PC-3 (cell line): ENCODE measurements at regions not wholly inside any gene's neighbourhood (a gene's known extent, or its start where the extent isn't known, plus 50 kb on each side); places are given as distances from the start of the nearest gene placed in this dataset.

Source experiments
- ATAC-seq: fragments of 200-7000 bp; cut with Tn5 transposase; 2 replicates; pipeline ENCODE4 v1.9.1; 2020; ENCODE audit warnings: mild to moderate bottlenecking, moderate library complexity
- BruUV-seq: library from RNA; stranded (reverse); fragments of 400-500 nt; replicated peaks from 2 replicates; lab custom pipeline; 2021; lab: Mats Ljungman, UMichigan
- CTCF ChIA-PET: fragments of 300-600 bp; sonication (Branson Sonifier 250); formaldehyde crosslinking; loops from one replicate; lab custom pipeline; 2022; ENCODE audit warnings: antibody characterized with exemption; lab: Charles Lee
- POLR2A ChIA-PET: fragments of 300-600 bp; sonication (Branson Sonifier 250); formaldehyde crosslinking; loops from one replicate; lab custom pipeline; 2022; ENCODE audit warnings: antibody characterized with exemption; ENCODE audit not compliant: unreplicated experiment; lab: Charles Lee
- DNase-seq: peaks from one replicate; pipeline ENCODE4 v3.0.0-alpha.2; 2015
- H2AFZ ChIP-seq: fragments of 300-600 bp; sonication (generic); 2 replicates; pipeline ENCODE4 v1.6.0; 2016; ENCODE audit warnings: antibody characterized with exemption, low read length
- H3F3A ChIP-seq: fragments of 300-600 bp; sonication (generic); one replicate; pipeline ENCODE4 v1.6.0; 2017; ENCODE audit warnings: antibody characterized with exemption, low read length, control low read depth, mild to moderate bottlenecking; ENCODE audit not compliant: unreplicated experiment
- H3K27ac ChIP-seq: fragments of 300-600 bp; sonication (generic); 2 replicates; pipeline ENCODE4 v1.5.1; 2016; ENCODE audit warnings: mild to moderate bottlenecking, low read length
- H3K27me3 ChIP-seq: fragments of 300-600 bp; sonication (generic); 2 replicates; pipeline ENCODE4 v1.6.1; 2016; ENCODE audit warnings: low read length, mixed read lengths
- H3K36me3 ChIP-seq: fragments of 300-600 bp; sonication (generic); 2 replicates; pipeline ENCODE4 v1.6.1; 2016; ENCODE audit warnings: low read depth, mixed run types, low read length, mixed read lengths
- H3K4me1 ChIP-seq: fragments of 300-600 bp; sonication (generic); 2 replicates; pipeline ENCODE4 v1.5.1; 2016; ENCODE audit warnings: low read length; ENCODE audit not compliant: insufficient read depth
- H3K4me2 ChIP-seq: fragments of 300-600 bp; sonication (generic); 2 replicates; pipeline ENCODE4 v1.6.0; 2016; ENCODE audit warnings: low read length
- H3K4me3 ChIP-seq: fragments of 300-600 bp; sonication (generic); 2 replicates; pipeline ENCODE4 v1.5.1; 2016; ENCODE audit warnings: mild to moderate bottlenecking, low read length, mixed read lengths
- H3K79me2 ChIP-seq: fragments of 300-600 bp; sonication (generic); 2 replicates; pipeline ENCODE4 v1.6.1; 2017; ENCODE audit warnings: low read length, mixed read lengths
- H3K9ac ChIP-seq: fragments of 300-600 bp; sonication (generic); 2 replicates; pipeline ENCODE4 v1.6.0; 2016; ENCODE audit warnings: mild to moderate bottlenecking, low read length
- H3K9me2 ChIP-seq: fragments of 300-600 bp; sonication (generic); replicated peaks from 2 replicates; pipeline ENCODE4 v1.6.1; 2016; ENCODE audit warnings: mixed run types, low read length, mixed read lengths
- H3K9me3 ChIP-seq: fragments of 300-600 bp; sonication (generic); 2 replicates; pipeline ENCODE4 v1.6.1; 2016; ENCODE audit warnings: low read length, mixed read lengths
- H4K20me1 ChIP-seq: fragments of 300-600 bp; sonication (generic); 2 replicates; pipeline ENCODE4 v1.6.1; 2016; ENCODE audit warnings: low read length, mixed read lengths
- EZH2 ChIP-seq: fragments of 300-600 bp; sonication (generic); IDR thresholded peaks from one replicate; pipeline ENCODE4 v1.6.1; 2017; ENCODE audit warnings: antibody characterized with exemption, mild to moderate bottlenecking, low read length; ENCODE audit not compliant: unreplicated experiment
- EZH2phosphoT487 ChIP-seq: fragments of 300-600 bp; sonication (generic); IDR thresholded peaks from 2 replicates; pipeline ENCODE4 v1.6.1; 2018; ENCODE audit warnings: mild to moderate bottlenecking, antibody characterized with exemption, low read length, borderline replicate concordance
- intact Hi-C: fragments of 100-400 bp; cut with micrococcal nuclease; formaldehyde crosslinking; loops from 2 replicates; pipeline ENCODE4 v1.9.0; 2023
- TF ChIP-seq, protein P1 (sequence below): fragments of 300-600 bp; sonication (generic); conservative IDR thresholded peaks from 2 replicates; pipeline ENCODE4 v1.5.1; 2017; ENCODE audit warnings: antibody characterized with exemption, low read depth, mild to moderate bottlenecking, low read length

DNA sequence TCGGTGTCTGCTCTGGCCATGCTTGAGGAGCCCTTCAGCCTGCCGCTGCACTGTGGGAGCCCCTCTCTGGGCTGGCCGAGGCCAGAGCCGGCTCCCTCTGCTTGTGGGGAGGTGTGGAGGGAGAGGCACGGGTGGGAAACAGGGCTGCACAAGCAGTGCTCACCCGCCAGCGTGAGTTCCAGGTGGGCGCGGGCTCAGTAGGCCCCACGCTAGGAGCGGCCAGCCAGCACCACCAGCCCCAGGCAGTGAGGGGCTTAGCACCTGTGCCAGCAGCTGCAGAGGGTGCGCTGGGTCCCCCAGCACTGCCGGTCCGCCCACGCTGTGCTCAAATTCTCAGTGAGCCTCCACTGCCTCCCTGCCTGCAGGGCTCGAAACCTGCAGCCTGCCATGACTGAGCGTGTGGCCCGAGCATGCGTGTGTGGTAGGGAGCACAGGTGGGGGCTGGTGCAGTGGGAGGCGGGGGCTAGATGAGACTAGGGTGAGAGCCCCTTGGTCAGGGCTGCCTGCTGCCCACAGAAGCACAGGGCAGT, 223.0 kb downstream of the ZNF248 start:
- POLR2A ChIA-PET, result no interaction called here
- Histone ChIP-seq H3K79me2 (no peaks in the 10 kb centered on the region), H2AFZ (no peak overlapping the region), H3K4me3 (no peak overlapping the region), H4K20me1 (no peaks in the 10 kb centered on the region), H3K27me3 (no peaks in the 10 kb centered on the region), H3K4me2 (no peak overlapping the region), H3K9ac (no peak overlapping the region), H3K36me3 (no peaks in the 10 kb centered on the region), H3F3A (no peaks in the 10 kb centered on the region), H3K27ac (no peak overlapping the region), H3K4me1 (no peaks in the 10 kb centered on the region), H3K9me2 (no peaks in the 10 kb centered on the region), H3K9me3 (peaks cover 12% of the 10 kb centered on the region; the same call in 1 of the 2 replicates)
- BruUV-seq, result no TSS peak
- CTCF ChIA-PET, result no interaction called here
- TF ChIP-seq EZH2phosphoT487 (no peak), EZH2 (no peak)
- TF ChIP-seq, protein P1, sequence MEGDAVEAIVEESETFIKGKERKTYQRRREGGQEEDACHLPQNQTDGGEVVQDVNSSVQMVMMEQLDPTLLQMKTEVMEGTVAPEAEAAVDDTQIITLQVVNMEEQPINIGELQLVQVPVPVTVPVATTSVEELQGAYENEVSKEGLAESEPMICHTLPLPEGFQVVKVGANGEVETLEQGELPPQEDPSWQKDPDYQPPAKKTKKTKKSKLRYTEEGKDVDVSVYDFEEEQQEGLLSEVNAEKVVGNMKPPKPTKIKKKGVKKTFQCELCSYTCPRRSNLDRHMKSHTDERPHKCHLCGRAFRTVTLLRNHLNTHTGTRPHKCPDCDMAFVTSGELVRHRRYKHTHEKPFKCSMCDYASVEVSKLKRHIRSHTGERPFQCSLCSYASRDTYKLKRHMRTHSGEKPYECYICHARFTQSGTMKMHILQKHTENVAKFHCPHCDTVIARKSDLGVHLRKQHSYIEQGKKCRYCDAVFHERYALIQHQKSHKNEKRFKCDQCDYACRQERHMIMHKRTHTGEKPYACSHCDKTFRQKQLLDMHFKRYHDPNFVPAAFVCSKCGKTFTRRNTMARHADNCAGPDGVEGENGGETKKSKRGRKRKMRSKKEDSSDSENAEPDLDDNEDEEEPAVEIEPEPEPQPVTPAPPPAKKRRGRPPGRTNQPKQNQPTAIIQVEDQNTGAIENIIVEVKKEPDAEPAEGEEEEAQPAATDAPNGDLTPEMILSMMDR, result no peak
- ATAC-seq, result no peak
- no peak for DNase-seq
- intact Hi-C loops, result no loop called here

DNA sequence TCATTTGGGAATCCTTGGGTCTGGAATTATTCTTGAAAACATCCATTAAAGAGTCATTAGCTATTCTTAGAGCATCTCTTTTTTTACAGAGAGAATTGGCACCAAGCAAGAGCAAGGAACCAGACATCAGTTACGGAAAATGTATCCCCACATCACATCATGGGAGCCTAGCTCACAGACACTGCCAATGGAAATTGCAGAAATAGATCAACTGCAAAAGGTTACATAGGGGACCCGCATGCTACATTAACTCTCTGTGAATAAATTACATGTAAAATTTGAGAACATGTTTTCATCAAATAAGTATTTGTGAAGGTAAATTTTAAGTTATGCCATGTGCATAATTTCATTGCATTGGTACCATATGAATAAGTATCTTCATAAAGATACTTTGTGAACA, 224.8 kb downstream of the ZNF248 start:
- Histone ChIP-seq H3K79me2 (no peaks in the 10 kb centered on the region), H4K20me1 (no peaks in the 10 kb centered on the region), H3K27me3 (no peaks in the 10 kb centered on the region), H3K9me3 (peaks cover 12% of the 10 kb centered on the region; the same call in 1 of the 2 replicates), H3K4me3 (no peak overlapping the region), H3F3A (no peaks in the 10 kb centered on the region), H3K4me1 (no peaks in the 10 kb centered on the region), H2AFZ (no peak overlapping the region), H3K27ac (no peak overlapping the region), H3K9ac (no peak overlapping the region), H3K9me2 (no peaks in the 10 kb centered on the region), H3K4me2 (no peak overlapping the region), H3K36me3 (no peaks in the 10 kb centered on the region)
- POLR2A ChIA-PET, result no interaction called here
- no peak for ATAC-seq
- BruUV-seq, result no TSS peak
- TF ChIP-seq EZH2phosphoT487 (no peak), EZH2 (no peak)
- TF ChIP-seq, protein P1, result no peak
- no peak for DNase-seq
- intact Hi-C loops, result no loop called here
- CTCF ChIA-PET, result no interaction called here

- H3K27me3 ChIP-seq, result no peaks in the 10 kb centered on the region
- no peaks in the 10 kb centered on the region for H3K36me3 ChIP-seq
- H3K27ac ChIP-seq, result no peak overlapping the region
- no TSS peak for BruUV-seq
- ATAC-seq (no peak), DNase-seq (no peak)
- H4K20me1 ChIP-seq, result no peaks in the 10 kb centered on the region
- no peaks in the 10 kb centered on the region for H3F3A ChIP-seq
- CTCF ChIA-PET, result no interaction called here
- TF ChIP-seq EZH2phosphoT487 (no peak), EZH2 (no peak)
- TF ChIP-seq, protein P1, result no peak
- no peak overlapping the region for H3K9ac ChIP-seq
- no peak overlapping the region for H2AFZ ChIP-seq
- no peak overlapping the region for H3K4me2 ChIP-seq
- H3K4me3 ChIP-seq, result no peak overlapping the region
- POLR2A ChIA-PET, result no interaction called here
- intact Hi-C loops, result no loop called here
- no peaks in the 10 kb centered on the region for H3K9me3 ChIP-seq
- no peaks in the 10 kb centered on the region for H3K4me1 ChIP-seq
- no peaks in the 10 kb centered on the region for H3K79me2 ChIP-seq
- no peaks in the 10 kb centered on the region for H3K9me2 ChIP-seq
Measured at GRCh38 chr10:37623506-37623905, 233.9 kb downstream of the ZNF248 start.
